IPS-18a (cell line): ENCODE measurements at regions not wholly inside any gene's neighbourhood (a gene's known extent, or its start where the extent isn't known, plus 50 kb on each side); places are given as distances from the start of the nearest gene placed in this dataset.
A peak's percentile ranks its signal among the peaks of the same experiment; 100 is the strongest.
"Not testable (repeated sequence)": the region's sequence is repeated elsewhere in the genome, so short reads cannot be mapped to it uniquely, and the experiment has no call there.

ENCODE experiments used
- H3K27ac ChIP-seq: one replicate; pipeline ENCODE4 v1.5.1; 2013; ENCODE audit warnings: low read length
- H3K27me3 ChIP-seq: one replicate; pipeline ENCODE4 v1.6.1; 2013; ENCODE audit warnings: mild to moderate bottlenecking, low read length; ENCODE audit not compliant: control insufficient read depth, insufficient read depth
- H3K36me3 ChIP-seq: one replicate; pipeline ENCODE4 v1.6.1; 2013; ENCODE audit warnings: low read depth, low read length; ENCODE audit not compliant: control insufficient read depth
- H3K4me1 ChIP-seq: one replicate; pipeline ENCODE4 v1.6.1; 2013; ENCODE audit warnings: low read depth, low read length; ENCODE audit not compliant: control insufficient read depth
- H3K4me3 ChIP-seq: one replicate; pipeline ENCODE4 v1.5.1; 2013; ENCODE audit warnings: low read length
- H3K9ac ChIP-seq: one replicate; pipeline ENCODE4 v1.6.1; 2013; ENCODE audit warnings: mild to moderate bottlenecking, low read length, moderate library complexity
- H3K9me3 ChIP-seq: one replicate; pipeline ENCODE4 v1.6.1; 2013; ENCODE audit warnings: low read depth, low read length; ENCODE audit not compliant: control insufficient read depth

DNA sequence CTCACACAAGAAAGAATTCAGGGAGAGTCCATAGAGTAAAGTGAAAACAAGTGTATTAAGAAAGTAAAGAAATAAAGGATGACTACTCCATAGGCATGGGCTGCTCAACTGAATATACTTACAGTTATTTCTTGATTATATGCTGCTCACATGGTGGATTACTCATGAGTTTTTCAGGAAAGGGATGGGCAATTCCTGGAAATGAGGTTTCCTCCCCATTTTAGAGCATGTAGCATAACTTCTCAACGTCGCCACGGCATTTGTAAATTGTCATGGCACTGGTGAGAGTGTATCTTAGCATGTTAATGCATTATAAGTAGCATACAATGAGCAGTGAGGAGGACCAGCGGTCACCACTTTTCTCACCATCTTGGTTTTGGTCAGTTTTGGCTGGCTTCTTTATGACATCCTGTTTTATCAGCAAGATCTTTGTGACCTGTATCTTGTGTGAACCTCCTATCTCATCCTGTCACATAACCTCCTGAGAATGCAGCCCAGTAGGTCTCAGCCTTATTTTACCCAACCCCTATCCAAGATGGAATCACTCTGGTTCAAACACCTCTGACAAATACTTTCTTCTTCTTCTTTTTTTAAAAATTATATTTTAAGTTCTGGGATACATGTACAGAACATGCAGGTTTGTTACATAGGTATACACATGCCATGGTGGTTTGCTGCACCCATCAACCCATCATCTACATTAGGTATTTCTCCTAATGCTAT is 849.7 kb downstream of the TBL1XR1 start:
- no peaks in the 10 kb centered on the region for H3K9me3 ChIP-seq
- H3K36me3 ChIP-seq = no peaks in the 10 kb centered on the region
- H3K4me1 ChIP-seq = no peaks in the 10 kb centered on the region
- no peak overlapping the region for H3K4me3 ChIP-seq
- H3K27ac ChIP-seq = no peak overlapping the region
- H3K27me3 ChIP-seq = no peaks in the 10 kb centered on the region
- no peak overlapping the region for H3K9ac ChIP-seq

DNA sequence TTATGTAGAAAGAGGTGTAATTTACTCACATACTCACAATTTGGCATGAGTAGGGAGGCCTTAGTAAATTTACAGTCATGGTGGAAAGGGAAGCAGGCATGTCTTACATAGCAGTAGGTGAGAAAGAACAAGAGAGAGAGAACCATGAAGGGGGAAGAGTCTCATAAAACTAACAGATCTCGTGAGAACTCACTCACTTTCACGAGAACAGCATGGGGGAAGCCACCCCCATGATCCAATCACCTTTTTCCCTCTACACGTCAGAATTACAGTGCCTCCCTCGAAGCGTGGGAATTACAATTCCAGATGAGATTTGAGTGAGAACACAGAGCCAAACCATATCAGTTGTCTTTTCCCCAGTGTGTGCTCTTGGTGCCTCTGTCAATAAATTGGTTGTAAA is 855.3 kb downstream of the TBL1XR1 start:
- H3K4me3 ChIP-seq = no peak overlapping the region
- H3K27ac ChIP-seq = no peak overlapping the region
- H3K27me3 ChIP-seq = no peaks in the 10 kb centered on the region
- H3K9me3 ChIP-seq = no peaks in the 10 kb centered on the region
- no peaks in the 10 kb centered on the region for H3K36me3 ChIP-seq
- H3K9ac ChIP-seq = no peak overlapping the region
- peaks cover 3% of the 10 kb centered on the region for H3K4me1 ChIP-seq

DNA sequence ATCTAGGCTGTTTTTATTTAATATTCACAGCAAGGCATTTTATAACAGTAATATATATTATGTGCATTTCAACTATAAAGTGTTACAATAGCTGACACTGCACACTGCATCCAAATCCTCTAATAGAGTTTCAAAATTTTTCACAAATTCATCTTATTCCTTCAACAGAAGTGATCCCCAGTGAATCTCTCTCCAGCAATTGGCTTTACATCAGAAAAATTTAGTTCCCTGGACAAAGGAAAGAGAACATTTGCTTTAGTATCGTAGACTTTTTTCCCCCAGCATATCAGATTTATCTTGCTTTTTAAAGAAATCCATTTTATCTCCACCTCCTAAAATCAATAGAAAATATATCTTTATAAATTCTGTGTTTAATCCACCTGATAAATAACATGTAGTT is 868.6 kb downstream of the TBL1XR1 start:
- peak overlapping the region; percentile 83 for H3K9ac ChIP-seq
- no peaks in the 10 kb centered on the region for H3K27me3 ChIP-seq
- H3K36me3 ChIP-seq = peaks cover 8% of the 10 kb centered on the region
- no peaks in the 10 kb centered on the region for H3K9me3 ChIP-seq
- H3K4me1 ChIP-seq = peaks cover 46% of the 10 kb centered on the region
- H3K27ac ChIP-seq = peak overlapping the region; percentile 88
- peak overlapping the region; percentile 80 for H3K4me3 ChIP-seq

DNA sequence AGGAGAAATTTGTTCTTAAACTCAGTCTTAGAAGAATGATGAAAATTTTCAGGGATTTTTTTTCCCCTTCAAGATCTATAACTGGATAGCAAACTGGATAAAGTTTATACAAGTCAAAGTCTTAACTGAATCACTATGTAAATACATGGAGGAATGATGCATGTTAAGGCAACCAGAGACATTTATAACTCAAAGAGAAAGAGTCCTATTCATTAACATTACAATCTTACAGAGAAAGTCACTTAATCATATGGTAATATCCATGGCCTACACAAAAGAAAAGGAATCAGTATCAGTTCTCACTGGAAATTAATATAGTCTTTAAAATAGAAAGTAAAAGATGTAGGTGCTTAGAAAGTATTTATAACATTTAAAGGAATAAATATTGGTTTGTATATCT is 869.1 kb downstream of the TBL1XR1 start:
- Histone ChIP-seq H3K27ac (peak overlapping the region; percentile 93), H3K4me3 (peak overlapping the region; percentile 80), H3K4me1 (peaks cover 46% of the 10 kb centered on the region)

DNA sequence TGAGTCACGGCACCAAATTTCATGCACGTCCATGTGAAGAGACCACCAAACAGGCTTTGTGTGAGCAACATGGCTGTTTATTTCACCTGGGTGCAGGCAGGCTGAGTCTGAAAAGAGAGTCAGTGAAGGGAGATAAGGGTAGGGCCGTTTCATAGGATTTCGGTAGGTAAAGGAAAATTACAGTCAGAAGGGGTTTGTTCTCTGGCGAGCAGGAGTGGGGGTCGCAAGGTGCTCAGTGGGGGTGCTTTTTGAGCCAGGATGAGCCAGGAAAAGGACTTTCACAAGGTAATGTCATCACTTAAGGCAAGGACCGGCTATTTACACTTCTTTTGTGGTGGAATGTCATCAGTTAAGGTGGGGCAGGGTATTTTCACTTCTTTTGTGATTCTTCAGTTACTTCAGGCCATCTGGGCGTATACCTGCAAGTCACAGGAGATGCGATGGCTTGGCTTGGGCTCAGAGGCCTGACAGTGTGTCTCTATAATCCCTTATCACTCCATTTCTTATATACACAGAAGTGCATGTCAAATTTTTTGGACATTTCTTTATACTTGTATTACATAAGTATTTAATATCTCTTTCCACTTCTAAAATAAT is 870.3 kb downstream of the TBL1XR1 start:
- Histone ChIP-seq H3K9ac (peak overlapping the region; percentile 83), H3K4me1 (peaks cover 41% of the 10 kb centered on the region), H3K4me3 (peak overlapping the region; percentile 80), H3K27ac (peak overlapping the region; percentile 93)
- not testable (repeated sequence) for H3K36me3 ChIP-seq, H3K27me3 ChIP-seq, H3K9me3 ChIP-seq

More for the DNA sequence above, 869.1 kb downstream of the TBL1XR1 start:
- Histone ChIP-seq H3K27me3 (no peaks in the 10 kb centered on the region), H3K9me3 (no peaks in the 10 kb centered on the region), H3K36me3 (peaks cover 9% of the 10 kb centered on the region), H3K9ac (peak overlapping the region; percentile 83)

DNA sequence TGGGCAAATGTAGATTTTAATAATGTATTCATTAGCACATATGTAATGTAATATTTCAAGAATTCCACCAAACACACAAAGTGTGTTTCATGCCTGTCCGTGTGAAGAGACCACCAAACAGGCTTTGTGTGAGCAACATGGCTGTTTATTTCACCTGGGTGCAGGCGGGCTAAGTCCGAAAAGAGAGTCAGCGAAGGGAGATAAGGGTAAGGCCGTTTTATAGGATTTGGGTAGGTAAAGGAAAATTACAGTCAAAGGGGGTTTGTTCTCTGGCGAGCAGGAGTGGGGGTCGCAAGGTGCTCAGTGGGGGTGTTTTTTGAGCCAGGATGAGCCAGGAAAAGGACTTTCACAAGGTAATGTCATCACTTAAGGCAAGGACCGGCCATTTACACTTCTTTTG is 875.8 kb downstream of the TBL1XR1 start:
- Histone ChIP-seq H3K4me1 (peaks cover 21% of the 10 kb centered on the region), H3K27ac (peak overlapping the region; percentile 91), H3K9ac (peak overlapping the region; percentile 69), H3K4me3 (peak overlapping the region; percentile 80), H3K36me3 (peaks cover 32% of the 10 kb centered on the region)
- not testable (repeated sequence) for H3K27me3 ChIP-seq, H3K9me3 ChIP-seq

DNA sequence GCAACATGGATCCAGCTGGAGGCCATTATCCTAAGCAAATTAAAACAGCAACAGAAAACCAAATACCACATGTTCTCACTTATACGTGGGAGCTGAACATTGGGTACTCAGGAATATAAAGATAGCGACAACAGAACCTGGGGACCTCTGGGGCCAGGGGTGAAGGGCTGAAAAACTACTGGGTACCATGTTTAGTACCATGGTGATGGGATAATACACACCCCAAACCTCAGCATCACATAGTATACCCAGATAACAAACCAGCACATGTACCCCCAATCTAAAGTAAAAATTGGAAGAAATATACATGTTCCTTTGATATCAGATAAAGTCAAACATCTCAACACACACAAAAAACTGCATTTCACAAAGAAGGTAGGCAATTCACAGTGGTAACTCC is 876.2 kb downstream of the TBL1XR1 start:
- Histone ChIP-seq H3K9ac (peak overlapping the region; percentile 69), H3K27me3 (no peaks in the 10 kb centered on the region), H3K27ac (peak overlapping the region; percentile 91), H3K9me3 (no peaks in the 10 kb centered on the region), H3K36me3 (peaks cover 36% of the 10 kb centered on the region), H3K4me3 (peak overlapping the region; percentile 80), H3K4me1 (peaks cover 21% of the 10 kb centered on the region)

DNA sequence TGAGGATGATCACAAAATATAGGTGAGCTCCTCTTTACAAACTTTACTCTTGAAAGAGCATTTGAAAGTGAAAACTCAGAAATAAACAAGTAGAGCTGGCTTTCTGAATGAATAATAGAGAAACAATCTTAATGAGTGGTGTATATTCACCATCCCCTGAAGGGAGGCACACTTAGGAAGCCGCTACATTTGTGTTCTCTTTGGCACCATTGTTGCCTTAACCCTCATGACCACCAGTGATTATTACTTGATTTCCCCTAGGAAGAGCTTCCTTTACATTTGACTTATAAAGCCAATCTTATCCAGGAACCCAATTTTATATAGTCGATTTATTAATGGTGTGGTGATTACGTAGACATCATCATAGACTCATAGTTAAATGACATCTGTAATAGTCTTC is 883.9 kb downstream of the TBL1XR1 start:
- Histone ChIP-seq H3K9me3 (no peaks in the 10 kb centered on the region), H3K4me1 (peaks cover 19% of the 10 kb centered on the region), H3K27ac (no peak overlapping the region), H3K4me3 (no peak overlapping the region), H3K36me3 (peaks cover 76% of the 10 kb centered on the region), H3K27me3 (no peaks in the 10 kb centered on the region), H3K9ac (no peak overlapping the region)

DNA sequence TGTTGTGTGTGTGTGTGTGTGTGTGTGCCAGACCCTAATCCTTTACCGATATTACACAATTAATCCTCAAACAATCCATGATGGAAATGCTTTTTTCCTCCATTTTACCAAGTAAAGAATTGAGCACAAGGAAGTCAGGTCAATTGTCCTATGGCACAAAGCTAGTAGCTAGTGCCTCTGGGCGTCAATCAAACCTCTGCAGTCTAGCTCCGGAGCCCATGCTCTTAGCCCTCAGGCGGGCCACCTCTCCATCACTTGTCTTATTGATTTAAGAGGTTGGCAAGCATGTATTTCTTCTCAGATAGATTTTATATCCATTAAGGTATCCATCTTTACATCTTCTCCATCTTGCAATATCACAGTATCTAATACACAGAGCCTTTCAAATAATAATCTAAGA is 886.6 kb downstream of the TBL1XR1 start:
- peaks cover 18% of the 10 kb centered on the region for H3K4me1 ChIP-seq
- H3K9ac ChIP-seq = no peak overlapping the region
- no peaks in the 10 kb centered on the region for H3K9me3 ChIP-seq
- H3K27ac ChIP-seq = no peak overlapping the region
- H3K27me3 ChIP-seq = no peaks in the 10 kb centered on the region
- H3K4me3 ChIP-seq = no peak overlapping the region
- peaks cover 76% of the 10 kb centered on the region for H3K36me3 ChIP-seq

DNA sequence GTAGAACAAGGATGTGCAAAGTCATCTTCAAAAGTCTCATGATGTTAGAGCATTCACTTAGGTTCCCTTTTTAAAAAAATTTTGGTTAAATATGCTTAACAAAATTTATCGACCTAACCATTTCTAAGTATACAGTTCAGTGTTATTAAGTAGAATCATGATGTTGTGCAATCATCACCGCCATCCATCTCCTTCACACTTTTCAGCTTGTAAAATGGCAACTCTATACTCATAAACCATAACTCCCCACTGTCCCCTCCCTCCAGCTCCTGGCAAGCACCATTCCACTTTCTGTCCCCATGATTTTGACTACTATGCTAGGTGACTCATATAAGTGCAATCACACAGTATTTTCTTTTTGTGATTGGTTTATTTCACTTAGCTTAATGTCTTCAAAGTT is 895.0 kb downstream of the TBL1XR1 start:
- Histone ChIP-seq H3K4me1 (peaks cover 15% of the 10 kb centered on the region), H3K36me3 (peaks cover 44% of the 10 kb centered on the region), H3K27ac (no peak overlapping the region), H3K9me3 (no peaks in the 10 kb centered on the region), H3K9ac (no peak overlapping the region), H3K27me3 (no peaks in the 10 kb centered on the region), H3K4me3 (no peak overlapping the region)

DNA sequence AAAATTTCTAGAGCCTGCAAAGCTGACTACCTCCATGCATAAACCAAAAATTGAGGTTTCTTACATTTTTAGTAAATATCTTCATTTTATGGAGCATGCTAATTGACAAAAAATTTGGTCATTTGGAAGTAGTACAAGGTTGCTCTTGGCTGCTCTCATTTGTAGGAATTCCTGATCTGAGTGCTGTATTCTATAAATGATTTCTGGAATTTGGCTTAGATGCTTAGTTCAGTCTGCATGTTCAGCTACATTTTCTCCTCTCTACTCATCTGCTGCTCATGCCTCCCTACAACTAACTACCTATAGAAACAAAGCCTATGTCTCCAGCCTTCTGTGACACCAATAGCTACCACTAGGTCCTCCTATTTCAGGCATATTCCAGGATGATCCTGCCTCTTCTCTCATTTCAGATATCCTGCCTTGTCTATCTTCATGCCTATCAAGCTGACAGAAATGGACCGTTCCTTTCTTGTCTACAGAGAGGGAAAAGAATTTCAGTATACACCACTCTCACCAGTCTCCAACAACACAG is 901.1 kb downstream of the TBL1XR1 start:
- H3K36me3 ChIP-seq = peaks cover 25% of the 10 kb centered on the region
- no peaks in the 10 kb centered on the region for H3K9me3 ChIP-seq
- no peak overlapping the region for H3K4me3 ChIP-seq
- no peak overlapping the region for H3K27ac ChIP-seq
- no peak overlapping the region for H3K9ac ChIP-seq
- no peaks in the 10 kb centered on the region for H3K27me3 ChIP-seq
- H3K4me1 ChIP-seq = peaks cover 25% of the 10 kb centered on the region

DNA sequence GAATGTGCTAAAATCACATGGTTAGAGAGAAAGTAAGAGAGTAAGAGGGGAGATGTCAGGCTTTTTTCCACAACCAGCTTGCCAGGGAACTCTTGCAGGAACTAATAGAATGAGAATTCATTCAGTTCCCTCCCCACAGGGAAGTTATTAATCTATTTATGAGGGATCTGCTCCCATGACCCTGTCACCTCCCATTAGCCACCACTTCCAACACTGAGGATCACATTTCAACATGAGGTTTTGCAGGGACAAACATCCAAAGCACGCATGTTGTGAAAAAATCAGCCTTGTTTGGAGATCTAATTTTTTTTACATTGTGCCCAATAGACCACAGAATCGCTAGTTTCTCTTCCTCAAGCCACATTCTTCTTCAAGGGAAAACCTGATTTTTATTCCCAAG is 904.0 kb downstream of the TBL1XR1 start:
- no peak overlapping the region for H3K9ac ChIP-seq
- peaks cover 35% of the 10 kb centered on the region for H3K36me3 ChIP-seq
- peaks cover 20% of the 10 kb centered on the region for H3K4me1 ChIP-seq
- H3K27me3 ChIP-seq = no peaks in the 10 kb centered on the region
- no peaks in the 10 kb centered on the region for H3K9me3 ChIP-seq
- no peak overlapping the region for H3K27ac ChIP-seq
- H3K4me3 ChIP-seq = no peak overlapping the region
